Esophagus squamous epithelium (tissue), 5 donors: ENCODE measurements at regions not wholly inside any gene's neighbourhood (a gene's known extent, or its start where the extent isn't known, plus 50 kb on each side); places are given as distances from the start of the nearest gene placed in this dataset.

ENCODE experiments used
- DNase-seq: peaks from one replicate; lab custom pipeline; 2025; lab: John Stamatoyannopoulos, UW
- H3K27ac ChIP-seq, 4 donors: fragments of 200-600 bp; sonication (generic); one replicate each; pipeline ENCODE4 v1.5.1; 2016 to 2019; ENCODE audit warnings: mild to moderate bottlenecking in 1 of 4
- H3K27me3 ChIP-seq, 4 donors: fragments of 200-600 bp; sonication (generic); 1 replicate in 3 of 4; 2 replicates in 1 of 4; pipeline versions ENCODE4 v1.5.1 to v1.6.0; 2017 to 2021; ENCODE audit warnings: antibody characterized with exemption in 1 of 4
- H3K36me3 ChIP-seq, 3 donors: fragments of 200-600 bp; sonication (generic); one replicate each; pipeline ENCODE4 v1.5.1; 2016 to 2019
- H3K4me1 ChIP-seq, 3 donors: fragments of 200-600 bp; sonication (generic); one replicate each; pipeline ENCODE4 v1.5.1; 2017 to 2019
- H3K4me3 ChIP-seq, 4 donors: fragments of 200-600 bp; sonication (generic); 1 replicate in 3 of 4; 2 replicates in 1 of 4; pipeline ENCODE4 v1.5.1; 2016 to 2019; ENCODE audit warnings: mild to moderate bottlenecking in 2 of 4, moderate library complexity in 1 of 4
- H3K9me3 ChIP-seq, 3 donors: fragments of 200-600 bp; sonication (generic); one replicate each; pipeline ENCODE4 v1.5.1; 2016 to 2019
- CTCF ChIP-seq, 6 experiments: fragments of 450-650 bp in 4 of 6; fragments of 200-600 bp in 2 of 6; sonication (generic) in 2 of 6; IDR thresholded peaks; one replicate each; pipeline ENCODE4 v1.5.1; 2016 to 2019; ENCODE audit warnings: antibody characterized with exemption in 6 of 6, mild to moderate bottlenecking in 4 of 6, moderate library complexity in 4 of 6
- POLR2A ChIP-seq, 4 donors: fragments of 450-650 bp; IDR thresholded peaks; one replicate each; pipeline ENCODE4 v1.6.1; 2017; ENCODE audit warnings: antibody characterized with exemption in 4 of 4, mild to moderate bottlenecking in 4 of 4, moderate library complexity in 3 of 4
- WGBS, 2 donors: methylation state at CpG; one replicate each; pipeline ENCODE4 v1.1.5; 2018; 5-methylcytosine and 5-hydroxymethylcytosine counted together
- intact Hi-C: fragments of 100-400 bp; cut with DNase I; formaldehyde crosslinking; loops from one replicate; pipeline ENCODE4 v1.15.0; 2022
- donor health status: DM: yes; HTN: yes; CAD: no.

- Histone ChIP-seq H3K4me3 (no peak overlapping the region), H3K9me3 (no peaks in the 10 kb centered on the region), H3K27ac (no peak overlapping the region), H3K36me3 (no peaks in the 10 kb centered on the region), H3K4me1 (no peaks in the 10 kb centered on the region), H3K27me3 (peaks cover 0 to 36% (median 0%) of the 10 kb centered on the region in 4 donors)
- no peak for DNase-seq
- 87 to 89% methylated on average over 5 of the region's 5 CpGs for WGBS, 2 donors
- TF ChIP-seq CTCF (IDR thresholded peaks at IDR 0.05) (no peak), POLR2A (IDR thresholded peaks at IDR 0.05) (no peak)
- intact Hi-C loops: no loop called here
Observed at GRCh38 chr16:65622151-65622550, 500.3 kb upstream of the CDH11 start.

- intact Hi-C loops: no loop called here
- no peak for DNase-seq
- peaks cover 0 to 36% (median 0%) of the 10 kb centered on the region in 4 donors for H3K27me3 ChIP-seq
- 64 to 74% methylated on average over 3 of the region's 3 CpGs for WGBS, 2 donors
- H3K27ac ChIP-seq: no peak overlapping the region
- H3K4me1 ChIP-seq: no peaks in the 10 kb centered on the region
- no peaks in the 10 kb centered on the region for H3K36me3 ChIP-seq
- TF ChIP-seq CTCF (IDR thresholded peaks at IDR 0.05): no peak
- no peak for TF ChIP-seq POLR2A (IDR thresholded peaks at IDR 0.05)
- no peaks in the 10 kb centered on the region for H3K9me3 ChIP-seq
- H3K4me3 ChIP-seq: no peak overlapping the region
Observed at GRCh38 chr16:65621640-65622039, 499.8 kb upstream of the CDH11 start.

- Histone ChIP-seq H3K27ac (no peak overlapping the region), H3K9me3 (no peaks in the 10 kb centered on the region), H3K4me3 (no peak overlapping the region), H3K4me1 (no peaks in the 10 kb centered on the region), H3K36me3 (no peaks in the 10 kb centered on the region), H3K27me3 (peaks cover 0 to 44% (median 0%) of the 10 kb centered on the region in 4 donors)
- 49 to 51% methylated on average over 3 of the region's 3 CpGs for WGBS, 2 donors
- no peak for TF ChIP-seq POLR2A (IDR thresholded peaks at IDR 0.05)
- TF ChIP-seq CTCF (IDR thresholded peaks at IDR 0.05): no peak
- DNase-seq: no peak
- intact Hi-C loops: no loop called here
Observed at GRCh38 chr16:65619606-65620005, 497.7 kb upstream of the CDH11 start.

DNA sequence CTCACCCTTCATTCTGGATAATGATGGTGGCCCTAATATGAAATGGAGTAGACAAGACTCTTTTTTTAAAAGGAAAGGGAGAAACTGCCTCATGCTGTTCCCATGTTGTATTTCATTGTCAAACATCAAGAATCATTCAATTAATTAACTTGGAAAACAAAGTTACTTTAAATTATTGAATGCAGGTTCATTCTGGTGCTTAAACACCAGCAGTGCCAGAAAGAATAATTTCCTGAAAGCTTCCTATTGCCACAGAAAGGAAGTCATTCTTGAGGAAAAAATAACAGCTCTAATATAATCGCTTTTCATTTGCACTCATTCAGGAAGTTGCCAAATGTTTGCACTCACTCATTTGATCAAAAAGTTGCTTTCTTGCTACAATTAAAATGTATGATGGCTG, 497.1 kb upstream of the CDH11 start:
- DNase-seq: no peak
- Histone ChIP-seq H3K27ac (no peak overlapping the region), H3K4me3 (no peak overlapping the region), H3K4me1 (no peaks in the 10 kb centered on the region), H3K27me3 (peaks cover 0 to 41% (median 0%) of the 10 kb centered on the region in 4 donors), H3K36me3 (no peaks in the 10 kb centered on the region), H3K9me3 (no peaks in the 10 kb centered on the region)
- WGBS, 2 donors: 24 to 38% methylated on average over 1 of the region's 1 CpG
- TF ChIP-seq CTCF (IDR thresholded peaks at IDR 0.05) (no peak), POLR2A (IDR thresholded peaks at IDR 0.05) (no peak)
- intact Hi-C loops: no loop called here

- WGBS, 2 donors: 56 to 73% methylated on average over 1 to 2 of the region's 2 CpGs
- H3K36me3 ChIP-seq: no peaks in the 10 kb centered on the region
- H3K4me1 ChIP-seq: no peaks in the 10 kb centered on the region
- intact Hi-C loops: no loop called here
- no peak for DNase-seq
- no peak overlapping the region for H3K27ac ChIP-seq
- H3K4me3 ChIP-seq: no peak overlapping the region
- H3K27me3 ChIP-seq: peaks cover 0 to 35% (median 0%) of the 10 kb centered on the region in 4 donors
- no peaks in the 10 kb centered on the region for H3K9me3 ChIP-seq
- TF ChIP-seq POLR2A (IDR thresholded peaks at IDR 0.05): no peak
- TF ChIP-seq CTCF (IDR thresholded peaks at IDR 0.05): no peak
Observed at GRCh38 chr16:65618333-65618732, 496.5 kb upstream of the CDH11 start.
